SHP77 treated with DMSO at 0.1 percent for 48 hours (cell line): ENCODE measurements at regions not wholly inside any gene's neighbourhood (a gene's known extent, or its start where the extent isn't known, plus 50 kb on each side); places are given as distances from the start of the nearest gene placed in this dataset.

ENCODE experiments used
- DNase-seq: peaks from one replicate; lab custom pipeline; 2025; lab: John Stamatoyannopoulos, UW

DNA sequence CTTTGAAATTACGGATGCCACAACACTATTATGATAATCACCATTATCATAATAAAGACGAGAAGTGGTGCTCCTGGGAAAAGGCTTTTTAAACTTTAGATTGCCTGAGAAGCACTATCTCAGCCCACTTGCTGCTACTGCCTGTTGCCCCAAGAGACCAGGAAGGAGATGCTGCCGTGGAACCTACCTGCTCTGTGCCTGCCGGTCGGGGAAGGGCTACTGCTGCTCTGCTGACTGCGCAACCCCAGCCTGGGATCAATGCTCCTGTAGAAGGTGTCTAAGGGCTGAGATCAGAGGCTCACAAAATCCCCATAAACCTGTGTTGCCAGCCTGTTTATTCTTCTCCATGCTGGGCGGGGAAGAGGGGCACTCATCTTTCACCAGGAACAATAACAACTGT is 145.3 kb upstream of the VCX3B start:
- DNase-seq: no peak

DNA sequence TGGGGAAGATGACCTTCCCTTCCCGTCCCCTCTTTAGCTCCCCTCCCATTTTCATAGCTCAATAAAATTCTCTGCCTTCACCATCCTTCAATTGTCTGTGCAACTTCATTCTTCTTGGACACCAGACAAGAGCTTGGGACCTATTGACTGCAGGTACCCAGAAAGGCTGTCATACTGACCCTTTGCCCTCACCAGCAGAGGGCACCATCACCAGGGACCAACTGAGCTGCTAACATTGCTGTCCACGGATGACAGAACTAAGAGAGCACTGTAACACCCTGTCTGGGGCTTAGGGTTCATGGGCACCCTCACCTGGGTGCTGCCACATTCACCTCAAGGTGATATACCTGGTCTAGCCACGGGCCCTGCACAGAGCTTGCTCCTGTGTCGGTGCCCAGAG is 141.3 kb upstream of the VCX3B start:
- no peak for DNase-seq

DNA sequence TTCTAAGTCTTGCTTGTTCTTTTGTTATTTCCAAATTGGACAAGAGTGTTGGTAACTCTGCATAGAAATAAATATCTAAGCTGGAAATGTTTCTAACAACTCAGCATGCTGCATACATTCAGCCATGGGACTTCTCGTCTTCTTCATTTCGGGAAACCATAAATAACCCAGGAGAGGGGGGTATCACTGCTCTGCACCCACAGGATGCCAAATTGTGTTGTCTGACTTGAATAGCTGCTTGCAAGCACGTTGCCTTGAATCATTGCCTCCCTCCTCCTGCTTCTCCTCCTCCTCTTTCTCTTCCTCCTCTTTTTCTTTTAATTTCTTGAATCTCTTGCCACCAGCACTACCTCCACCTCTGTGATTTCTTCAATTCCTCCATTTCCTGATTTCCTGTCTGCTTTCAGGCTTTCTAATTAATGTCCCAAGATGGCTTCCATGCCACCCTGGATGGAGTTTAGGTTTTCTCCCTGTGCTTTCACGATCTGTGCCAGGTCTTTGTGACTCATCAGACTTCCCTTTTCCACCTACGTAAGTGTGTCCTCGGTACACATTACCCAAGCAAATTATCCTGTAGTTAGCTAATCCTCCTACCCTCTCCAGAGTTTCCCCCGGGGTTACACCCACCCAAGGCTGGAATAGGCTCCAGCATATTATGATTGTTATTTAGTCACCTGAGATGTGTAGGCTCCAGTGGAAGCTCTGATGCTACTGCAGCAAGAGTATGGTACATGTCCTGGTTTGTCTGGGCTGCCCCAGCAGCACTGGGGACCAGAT is 122.6 kb upstream of the VCX3B start:
- DNase-seq: no peak

DNA sequence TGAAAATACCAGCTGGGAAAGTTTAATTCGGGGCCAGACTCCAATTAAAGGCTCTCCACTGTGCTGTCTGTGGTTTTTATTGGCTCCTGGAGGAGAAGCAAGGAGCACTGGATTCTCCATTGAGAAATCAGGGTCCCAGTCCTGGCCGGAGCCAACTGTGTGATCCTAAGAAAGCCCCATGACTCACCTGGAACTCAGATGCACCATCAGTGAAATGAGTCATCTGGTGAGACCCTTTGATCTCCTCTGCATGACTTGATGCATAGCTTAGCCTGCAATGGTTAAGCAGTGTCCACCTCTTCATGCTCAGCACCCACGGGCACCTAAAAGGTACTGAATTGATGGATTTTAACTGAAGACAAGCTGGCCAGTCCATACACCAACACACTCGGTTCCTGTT is 119.2 kb upstream of the VCX3B start:
- no peak for DNase-seq

DNA sequence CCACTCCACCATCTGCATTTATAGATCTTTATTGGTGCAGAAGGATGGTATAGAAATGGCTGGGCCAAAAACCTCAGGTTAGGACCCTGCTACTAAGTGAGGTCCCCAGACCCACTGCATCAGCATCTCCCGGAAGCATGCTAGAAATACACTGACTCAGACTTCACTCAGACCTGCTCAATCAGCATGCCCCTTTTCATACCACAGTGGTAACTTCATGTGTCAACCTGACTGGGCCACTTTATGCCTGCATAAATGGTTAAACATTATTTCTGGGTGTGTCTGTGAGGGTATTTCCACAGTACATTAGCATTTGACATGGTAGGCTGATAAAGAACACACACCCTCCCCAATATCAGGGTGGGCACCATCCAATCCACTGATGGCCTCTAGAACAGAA is 118.6 kb upstream of the VCX3B start:
- no peak for DNase-seq

DNA sequence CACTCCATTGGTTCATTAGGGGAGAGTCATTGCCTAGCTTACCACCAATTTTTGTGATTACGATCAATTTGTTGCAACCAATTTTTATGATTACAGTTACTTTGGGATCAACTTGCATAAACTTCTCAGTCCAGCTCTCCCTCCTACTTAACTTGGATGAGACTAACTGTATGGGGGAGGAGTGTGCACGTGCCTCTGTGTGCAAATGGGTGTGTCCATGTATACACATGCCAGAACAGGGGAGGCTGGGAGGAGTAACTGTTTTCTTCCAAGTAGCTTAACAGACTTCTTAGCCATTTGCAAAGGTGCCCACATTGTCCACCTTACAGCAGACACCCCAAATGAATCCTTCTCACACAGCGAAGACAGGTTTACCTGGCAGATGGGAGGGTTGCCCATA is 117.7 kb upstream of the VCX3B start:
- no peak for DNase-seq

DNA sequence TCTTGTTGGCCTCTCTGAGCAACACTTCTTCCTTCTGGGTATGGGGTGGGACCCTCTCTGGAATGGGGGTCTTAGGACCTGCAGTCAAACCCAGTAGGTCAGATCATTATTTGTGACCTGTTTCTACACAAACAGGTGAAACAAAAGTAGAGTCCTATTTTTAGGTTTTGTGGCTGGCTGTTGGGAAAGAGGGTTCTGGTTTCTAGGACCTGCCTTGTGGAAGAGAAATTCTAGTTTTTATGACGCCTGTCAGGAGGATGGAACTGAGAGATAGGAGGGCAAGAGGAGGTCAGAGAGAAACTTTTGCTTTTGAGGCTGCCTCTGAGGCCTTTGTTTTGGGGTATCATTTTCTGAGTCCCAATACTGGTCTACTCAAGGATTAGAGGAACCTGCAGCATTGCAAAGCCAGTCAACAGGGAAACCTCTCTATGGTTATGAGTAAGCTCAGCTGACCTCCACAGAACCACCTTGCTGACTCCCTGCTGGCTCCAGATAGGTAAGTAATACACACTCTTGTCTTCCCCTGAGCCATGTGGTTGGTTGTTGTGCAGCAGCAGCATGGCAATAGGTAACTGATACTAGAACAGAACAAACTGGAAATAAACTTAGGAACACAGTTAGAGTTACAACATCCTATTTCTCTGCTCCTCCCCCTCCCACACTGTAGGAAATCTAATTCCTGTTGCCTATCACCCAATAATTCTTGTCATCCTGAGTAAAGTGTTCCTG is 114.7 kb upstream of the VCX3B start:
- no peak for DNase-seq

DNA sequence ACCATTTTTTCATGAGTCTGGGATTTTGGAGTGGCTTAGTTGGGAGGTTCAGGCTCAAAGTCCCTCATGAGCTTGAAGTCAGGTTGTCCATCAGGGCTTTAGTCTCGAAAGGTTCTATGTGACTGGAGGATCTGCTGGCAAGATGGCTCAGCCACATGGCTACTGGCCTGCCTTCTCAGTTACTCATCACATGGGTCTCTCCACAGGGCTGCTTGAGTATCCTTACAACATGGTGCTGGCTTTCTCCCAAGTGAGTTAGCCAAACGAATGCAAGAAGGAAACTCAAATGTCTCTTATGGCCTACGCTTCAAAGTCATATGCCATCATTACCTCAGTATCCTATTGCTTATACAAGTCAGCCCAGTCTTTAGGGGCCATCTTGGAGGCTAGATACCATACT is 106.3 kb upstream of the VCX3B start:
- no peak for DNase-seq

DNA sequence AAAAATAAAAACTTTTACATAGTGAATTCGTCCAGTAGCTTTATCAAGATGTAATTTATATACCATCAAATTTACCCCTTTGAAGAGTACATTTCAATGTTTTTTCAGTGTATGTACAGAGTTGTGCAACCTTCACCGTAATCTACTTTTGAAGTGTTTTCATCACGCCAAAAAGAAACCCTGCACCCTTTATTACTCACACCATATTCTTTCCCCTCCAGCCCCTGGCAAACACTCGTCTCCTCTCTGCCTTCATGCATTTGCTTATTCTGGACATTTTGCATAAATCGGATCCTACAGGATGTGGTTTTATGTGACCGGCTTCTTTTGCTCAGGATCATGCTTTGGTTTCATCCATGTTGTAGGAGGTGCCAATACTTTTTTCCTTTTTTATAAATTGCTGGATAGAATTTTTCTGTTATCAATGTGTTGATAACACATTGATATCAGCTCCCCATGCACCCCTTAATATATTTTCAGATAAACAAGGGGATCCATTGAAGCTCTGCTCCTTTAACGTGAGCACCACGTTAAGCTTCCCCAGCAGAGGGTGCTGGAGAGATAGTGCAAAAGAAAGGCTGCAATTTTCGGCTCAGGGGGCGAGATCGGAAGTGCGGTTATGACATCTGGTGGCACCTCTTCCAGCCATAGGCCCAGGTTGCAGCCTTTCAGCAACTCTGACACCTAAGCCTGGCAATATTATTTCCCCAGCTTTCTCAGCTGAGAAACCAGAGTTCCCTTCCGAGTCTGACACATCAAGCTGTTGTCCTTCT is 100.1 kb upstream of the VCX3B start:
- peak; percentile 17 for DNase-seq

DNA sequence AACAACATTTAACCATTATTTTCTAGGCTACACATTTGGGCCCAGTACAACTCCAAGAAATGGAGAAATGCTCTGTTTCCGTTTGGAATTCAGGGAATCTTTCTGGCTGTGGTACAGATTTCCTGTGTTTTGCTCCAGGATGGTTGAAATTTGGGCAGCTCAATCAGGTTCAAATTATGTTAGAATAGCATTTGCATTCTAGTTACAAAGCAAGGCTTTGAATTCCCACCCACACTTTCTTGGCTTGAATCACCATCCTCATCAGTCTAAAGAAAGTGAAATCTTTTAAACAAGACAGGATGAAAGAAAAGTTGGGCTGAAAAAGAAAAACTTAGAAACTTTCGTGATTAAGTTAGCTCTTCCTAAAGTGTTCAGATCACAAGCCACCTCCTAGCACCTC is 98.1 kb upstream of the VCX3B start:
- no peak for DNase-seq

DNA sequence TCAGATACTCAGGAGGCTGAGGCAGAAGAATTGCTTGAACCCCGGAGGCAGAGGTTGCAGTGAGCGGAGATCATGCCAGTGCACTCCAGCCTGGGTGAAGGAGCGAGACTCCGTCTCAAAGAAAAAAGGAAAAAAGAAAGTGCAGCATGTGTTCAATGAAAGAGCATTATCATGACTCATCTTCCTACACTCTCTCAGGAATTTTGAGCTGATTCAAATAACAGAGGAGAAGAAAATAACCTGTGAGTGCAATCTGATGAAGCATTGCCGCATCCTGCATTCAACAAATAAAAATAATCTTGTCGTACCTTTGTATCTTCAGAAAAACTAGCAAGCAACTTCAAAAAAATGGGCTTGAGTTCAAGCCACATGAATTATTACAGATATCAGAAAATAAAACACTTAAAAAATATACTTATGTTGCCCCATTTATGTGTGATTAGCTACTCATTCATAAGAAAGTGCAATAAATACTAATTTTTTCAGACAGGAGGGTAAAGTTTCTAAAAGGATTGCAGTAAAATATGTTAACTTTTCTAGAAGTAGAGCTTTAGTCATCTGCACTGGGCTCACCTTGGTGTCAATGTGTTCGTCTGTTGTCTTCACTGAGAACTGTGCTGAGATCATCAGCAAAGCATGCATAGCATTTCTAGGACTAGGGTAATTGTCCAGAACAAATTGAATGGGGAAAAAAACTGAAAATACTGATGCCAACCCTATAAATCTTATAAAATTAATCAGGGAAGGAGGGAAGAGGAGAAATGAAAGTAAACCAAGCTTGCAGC is 90.4 kb upstream of the VCX3B start:
- DNase-seq: no peak

DNA sequence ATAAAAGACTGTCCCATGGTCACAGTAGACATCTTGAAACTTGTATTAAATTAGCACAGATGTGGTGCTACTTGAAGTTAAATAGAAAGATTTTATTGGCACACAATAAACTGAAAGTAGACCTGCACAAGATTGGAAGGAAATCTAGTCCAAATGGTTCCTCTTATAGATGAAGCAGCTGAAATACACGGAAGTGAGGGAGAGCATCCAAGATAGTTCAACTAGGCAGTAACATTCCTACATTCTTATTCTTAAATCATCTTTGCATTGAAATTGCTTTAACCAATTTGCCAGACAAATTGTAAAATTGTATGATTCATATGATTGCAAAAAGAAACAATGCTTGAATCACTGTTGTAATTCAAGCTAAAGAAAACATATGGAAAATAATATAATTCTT is 87.6 kb upstream of the VCX3B start:
- DNase-seq: no peak

DNA sequence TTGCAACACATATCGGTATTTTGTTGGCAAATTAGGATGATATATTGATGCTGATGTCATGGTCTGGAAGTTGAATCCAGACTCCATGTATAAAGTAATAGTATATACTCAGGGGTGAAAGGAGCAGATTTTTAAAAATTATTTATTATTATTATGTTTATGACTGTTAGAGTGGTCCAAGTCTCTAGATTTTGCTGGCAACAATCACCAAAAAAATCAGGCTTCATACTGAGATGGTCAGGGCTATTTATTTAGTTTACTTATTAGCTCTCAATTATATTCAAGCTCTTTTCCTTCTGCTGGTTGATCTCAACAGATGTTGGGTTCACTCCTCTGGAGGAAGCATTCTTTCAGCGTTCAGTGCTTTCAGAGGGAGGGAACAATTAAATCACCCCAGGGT is 73.9 kb upstream of the VCX3B start:
- DNase-seq: no peak

DNA sequence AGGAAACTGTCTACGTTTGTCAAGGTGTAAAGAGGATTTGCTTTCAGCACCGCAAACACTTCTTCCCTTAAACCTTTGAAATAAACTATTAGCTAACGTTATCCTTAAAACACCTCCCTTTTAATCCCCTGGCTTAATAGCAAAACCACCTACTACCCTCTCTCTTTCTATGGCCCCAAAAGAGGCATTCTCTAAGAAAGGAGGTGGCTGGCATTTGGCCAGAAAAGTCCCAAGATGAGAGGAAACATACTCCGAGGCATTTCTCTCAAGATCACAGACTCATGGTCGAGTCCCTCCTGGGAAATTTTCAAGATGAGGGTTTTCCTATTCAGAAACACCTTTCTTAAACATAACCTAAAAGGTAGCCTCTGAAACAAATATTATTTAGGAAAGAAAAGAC is 60.6 kb upstream of the VCX3B start:
- no peak for DNase-seq

DNA sequence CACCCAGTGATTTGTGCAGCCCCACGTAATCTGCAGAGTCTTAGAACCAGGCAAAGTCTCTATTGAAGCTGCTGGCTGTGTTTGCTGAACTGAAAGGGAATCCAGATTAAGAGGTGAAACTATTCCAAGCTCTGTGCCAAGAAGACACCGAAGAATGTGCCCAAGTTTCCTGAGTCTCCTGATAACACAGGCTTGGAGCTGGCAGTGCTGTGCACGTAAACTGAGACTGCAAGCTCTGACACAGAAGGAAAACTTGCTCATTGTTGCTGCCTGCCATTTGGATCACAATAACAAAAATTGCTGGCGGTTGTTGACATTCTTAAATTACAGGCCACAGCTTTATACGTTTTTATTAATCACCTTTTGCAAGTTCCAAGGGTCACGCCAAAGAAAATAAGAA is 60.2 kb upstream of the VCX3B start:
- no peak for DNase-seq

DNA sequence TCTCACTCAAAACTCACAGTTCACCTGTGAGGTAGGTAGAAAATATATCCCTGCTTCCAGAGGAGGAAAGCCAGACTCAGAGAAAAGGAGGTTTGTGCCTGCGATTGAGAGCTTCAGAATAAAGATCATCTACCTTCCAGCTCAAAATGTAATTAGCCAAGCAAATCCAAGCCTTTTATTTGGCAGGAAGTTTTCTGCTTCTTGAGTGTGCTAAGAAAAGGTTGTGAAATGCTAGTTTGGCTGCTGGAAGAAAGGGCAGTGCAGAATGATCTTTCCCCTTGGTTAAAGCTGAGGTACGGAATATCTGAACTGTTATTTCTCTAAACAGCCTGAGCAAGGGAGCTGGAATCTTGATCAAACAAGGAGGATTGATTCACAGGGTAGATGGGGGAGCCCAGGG is 59.7 kb upstream of the VCX3B start:
- no peak for DNase-seq

DNA sequence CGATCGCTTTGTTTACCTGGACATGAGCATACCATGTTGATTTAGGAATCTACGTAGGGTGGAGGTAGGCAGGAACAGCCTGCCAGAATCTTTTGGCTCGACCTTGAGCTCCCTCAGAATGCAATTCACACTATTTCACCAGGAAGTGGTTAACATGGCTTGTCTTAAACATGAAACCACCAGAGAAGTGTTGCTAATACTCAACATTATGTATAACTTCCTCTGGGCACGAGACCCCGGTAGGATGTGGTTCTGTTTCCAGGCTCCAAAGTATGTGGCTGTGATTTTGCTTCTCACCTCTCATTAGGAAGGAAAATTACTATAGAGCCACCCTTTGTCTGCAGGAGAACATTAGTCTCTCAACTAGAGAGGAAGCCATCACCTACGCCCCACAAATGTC is 59.0 kb upstream of the VCX3B start:
- DNase-seq: no peak

DNA sequence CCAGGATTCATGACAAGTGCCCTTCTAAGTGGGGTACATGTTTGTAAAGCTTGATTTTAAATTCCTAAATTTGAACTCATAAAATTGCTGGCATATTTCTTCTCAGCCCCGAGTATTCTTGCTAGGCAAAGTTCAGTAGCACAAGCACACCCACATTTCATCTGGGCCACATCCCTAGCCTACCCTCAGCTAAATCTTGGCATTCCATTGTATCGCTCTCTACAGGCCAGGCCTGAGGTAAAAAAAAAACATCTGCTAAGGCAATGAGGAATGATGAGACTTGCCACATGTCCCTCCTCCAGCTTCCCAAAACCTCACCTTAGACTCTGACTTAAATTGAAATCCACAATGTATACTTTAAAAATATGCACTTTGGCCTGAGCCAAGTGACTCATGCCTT is 51.4 kb upstream of the VCX3B start:
- DNase-seq: no peak
